Osteoblast (primary cell): ENCODE measurements at regions not wholly inside any gene's neighbourhood (a gene's known extent, or its start where the extent isn't known, plus 50 kb on each side); places are given as distances from the start of the nearest gene placed in this dataset.

Source experiments
- DNase-seq: peaks from one replicate; pipeline ENCODE4 v3.0.0; 2011; ENCODE audit warnings: low spot score, mixed read lengths; ENCODE audit not compliant: insufficient read length; ENCODE audit errors: missing footprints
- H2AFZ ChIP-seq: 2 replicates; pipeline ENCODE4 v1.6.0; 2011; ENCODE audit warnings: mild to moderate bottlenecking, low read length
- H3K27ac ChIP-seq: 2 replicates; pipeline ENCODE4 v1.5.1; 2011; ENCODE audit warnings: mild to moderate bottlenecking, low read depth, low read length, moderate library complexity
- H3K27me3 ChIP-seq: 2 replicates; pipeline ENCODE4 v1.6.0; 2012; ENCODE audit warnings: mild to moderate bottlenecking, control low read depth, inconsistent platforms, low read length, moderate library complexity; ENCODE audit not compliant: insufficient read depth
- H3K36me3 ChIP-seq: 2 replicates; pipeline ENCODE4 v1.5.1; 2011; ENCODE audit warnings: mild to moderate bottlenecking, low read length, control low read depth, moderate library complexity; ENCODE audit not compliant: insufficient read depth
- H3K4me1 ChIP-seq: 2 replicates; pipeline ENCODE4 v1.5.1; 2011; ENCODE audit warnings: mild to moderate bottlenecking, low read length, control low read depth, moderate library complexity; ENCODE audit not compliant: insufficient read depth
- H3K4me2 ChIP-seq: 2 replicates; pipeline ENCODE4 v1.6.0; 2011; ENCODE audit warnings: mild to moderate bottlenecking, low read length; ENCODE audit not compliant: insufficient read depth
- H3K4me3 ChIP-seq: fragments of 200-600 bp; sonication (generic); 3 replicates; pipeline ENCODE4 v1.5.1; 2012; ENCODE audit warnings: mild to moderate bottlenecking, low read length, inconsistent platforms; ENCODE audit not compliant: insufficient read depth
- H3K79me2 ChIP-seq: 2 replicates; pipeline ENCODE4 v1.6.0; 2012; ENCODE audit warnings: mild to moderate bottlenecking, low read length, control low read depth, inconsistent platforms; ENCODE audit not compliant: insufficient read depth
- H3K9me3 ChIP-seq: 2 replicates; pipeline ENCODE4 v1.5.1; 2011; ENCODE audit warnings: low read depth, low read length, control low read depth
- H4K20me1 ChIP-seq: 2 replicates; pipeline ENCODE4 v1.6.0; 2012; ENCODE audit warnings: mild to moderate bottlenecking, low read length, control low read depth; ENCODE audit not compliant: insufficient read depth
- TF ChIP-seq, protein P1 (sequence below): IDR thresholded peaks from 2 replicates; pipeline ENCODE4 v1.5.1; 2011; ENCODE audit warnings: mild to moderate bottlenecking, low read depth, low read length, moderate library complexity; ENCODE audit errors: extremely low read depth

DNA sequence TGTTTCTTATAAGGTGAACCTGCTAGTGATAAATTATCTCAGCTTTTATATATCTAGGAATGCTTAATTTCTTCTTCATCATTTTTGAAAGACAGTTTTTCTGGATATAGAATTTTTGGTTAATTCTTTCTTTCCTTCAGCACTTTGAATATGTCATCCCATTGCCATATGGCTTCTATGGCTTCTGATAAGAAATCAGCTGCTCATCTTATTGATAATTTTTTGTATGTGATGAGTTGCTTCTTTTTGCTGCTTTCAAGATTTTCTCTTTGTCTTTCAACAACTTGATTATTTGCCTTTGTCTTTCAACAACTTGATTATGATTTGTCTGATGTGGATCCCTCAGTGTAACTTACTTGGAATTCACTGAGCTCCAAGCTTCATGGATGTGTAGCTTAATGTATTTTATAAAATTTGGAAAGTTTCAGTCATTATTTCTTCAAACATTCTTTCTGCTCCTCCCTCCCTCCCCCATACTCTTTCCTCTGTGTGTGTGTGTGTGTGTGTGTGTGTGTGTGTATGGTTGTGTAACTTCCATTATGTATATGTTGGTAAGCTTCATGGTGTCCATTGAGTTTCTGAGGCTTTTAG lies 243.9 kb downstream of the TLE1 start:
- H3K27ac ChIP-seq = no peak overlapping the region
- no peaks in the 10 kb centered on the region for H3K4me1 ChIP-seq
- no peaks in the 10 kb centered on the region for H4K20me1 ChIP-seq
- no peak overlapping the region for H2AFZ ChIP-seq
- no peak overlapping the region for H3K4me2 ChIP-seq
- DNase-seq = no peak
- no peaks in the 10 kb centered on the region for H3K36me3 ChIP-seq
- H3K9me3 ChIP-seq = peaks cover 4% of the 10 kb centered on the region
- no peaks in the 10 kb centered on the region for H3K27me3 ChIP-seq
- H3K4me3 ChIP-seq = no peak overlapping the region
- H3K79me2 ChIP-seq = no peaks in the 10 kb centered on the region
- TF ChIP-seq, protein P1, sequence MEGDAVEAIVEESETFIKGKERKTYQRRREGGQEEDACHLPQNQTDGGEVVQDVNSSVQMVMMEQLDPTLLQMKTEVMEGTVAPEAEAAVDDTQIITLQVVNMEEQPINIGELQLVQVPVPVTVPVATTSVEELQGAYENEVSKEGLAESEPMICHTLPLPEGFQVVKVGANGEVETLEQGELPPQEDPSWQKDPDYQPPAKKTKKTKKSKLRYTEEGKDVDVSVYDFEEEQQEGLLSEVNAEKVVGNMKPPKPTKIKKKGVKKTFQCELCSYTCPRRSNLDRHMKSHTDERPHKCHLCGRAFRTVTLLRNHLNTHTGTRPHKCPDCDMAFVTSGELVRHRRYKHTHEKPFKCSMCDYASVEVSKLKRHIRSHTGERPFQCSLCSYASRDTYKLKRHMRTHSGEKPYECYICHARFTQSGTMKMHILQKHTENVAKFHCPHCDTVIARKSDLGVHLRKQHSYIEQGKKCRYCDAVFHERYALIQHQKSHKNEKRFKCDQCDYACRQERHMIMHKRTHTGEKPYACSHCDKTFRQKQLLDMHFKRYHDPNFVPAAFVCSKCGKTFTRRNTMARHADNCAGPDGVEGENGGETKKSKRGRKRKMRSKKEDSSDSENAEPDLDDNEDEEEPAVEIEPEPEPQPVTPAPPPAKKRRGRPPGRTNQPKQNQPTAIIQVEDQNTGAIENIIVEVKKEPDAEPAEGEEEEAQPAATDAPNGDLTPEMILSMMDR = no peak

GRCh38 chr9:81431641-81432040 lies 257.7 kb downstream of the TLE1 start:
- Histone ChIP-seq H2AFZ (no peak overlapping the region), H3K9me3 (peaks cover 3% of the 10 kb centered on the region), H4K20me1 (no peaks in the 10 kb centered on the region), H3K36me3 (no peaks in the 10 kb centered on the region), H3K27ac (peak overlapping the region; percentile 89), H3K4me2 (peak overlapping the region; percentile 64), H3K4me3 (no peak overlapping the region), H3K79me2 (no peaks in the 10 kb centered on the region), H3K4me1 (peaks cover 6% of the 10 kb centered on the region), H3K27me3 (no peaks in the 10 kb centered on the region)
- peak; percentile 96 for DNase-seq
- TF ChIP-seq, protein P1 = no peak

DNA sequence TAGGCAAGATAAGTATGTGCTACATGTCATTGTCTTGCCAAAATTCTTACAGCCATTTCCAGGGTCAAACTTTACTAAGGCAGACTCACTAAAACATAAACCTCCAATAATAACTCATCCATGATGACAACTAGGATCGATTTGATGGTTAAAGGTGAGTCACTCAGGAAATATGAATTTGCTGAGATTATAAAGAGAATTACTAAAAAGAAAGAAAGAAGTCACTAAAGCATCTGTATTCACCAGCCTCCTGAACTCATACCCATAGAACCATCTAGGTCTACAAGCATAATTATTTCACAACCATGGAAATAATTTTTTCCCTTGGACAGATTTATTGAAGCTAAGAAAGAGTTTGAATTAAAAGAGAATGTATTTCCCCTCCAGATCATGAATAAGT lies 258.6 kb downstream of the TLE1 start:
- Histone ChIP-seq H3K27ac (peak overlapping the region; percentile 89), H3K9me3 (peaks cover 3% of the 10 kb centered on the region), H3K36me3 (no peaks in the 10 kb centered on the region), H3K79me2 (no peaks in the 10 kb centered on the region), H3K4me1 (peaks cover 6% of the 10 kb centered on the region), H3K4me2 (no peak overlapping the region), H3K27me3 (no peaks in the 10 kb centered on the region), H3K4me3 (no peak overlapping the region), H4K20me1 (no peaks in the 10 kb centered on the region), H2AFZ (no peak overlapping the region)
- TF ChIP-seq, protein P1 = no peak
- DNase-seq = no peak

DNA sequence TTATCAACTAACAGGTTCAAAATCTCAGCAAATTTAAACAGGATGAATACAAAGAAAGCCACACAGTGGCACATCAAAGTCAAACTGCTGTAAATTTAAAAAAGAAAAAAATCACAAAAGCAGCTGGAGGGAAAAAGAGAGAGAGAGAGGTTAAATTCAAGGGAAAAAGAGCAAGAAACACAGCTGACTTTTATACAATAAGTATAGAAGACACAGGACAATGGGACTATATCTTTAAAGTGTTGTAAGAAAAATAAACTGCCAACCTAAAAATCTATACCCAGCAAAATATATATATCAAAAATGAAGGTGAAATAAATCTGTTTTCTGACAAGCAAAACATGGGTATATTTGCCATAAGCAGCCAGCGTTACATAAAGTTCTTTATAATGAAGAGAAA lies 261.5 kb downstream of the TLE1 start:
- no peaks in the 10 kb centered on the region for H4K20me1 ChIP-seq
- no peak for DNase-seq

More for the DNA sequence above, 261.5 kb downstream of the TLE1 start:
- Histone ChIP-seq H3K4me3 (no peak overlapping the region), H3K4me2 (no peak overlapping the region), H3K9me3 (peaks cover 3% of the 10 kb centered on the region), H2AFZ (no peak overlapping the region), H3K27me3 (no peaks in the 10 kb centered on the region), H3K36me3 (no peaks in the 10 kb centered on the region), H3K4me1 (peaks cover 14% of the 10 kb centered on the region), H3K79me2 (no peaks in the 10 kb centered on the region), H3K27ac (no peak overlapping the region)
- TF ChIP-seq, protein P1 = no peak
